HG03521 (cell line): ENCODE measurements at regions not wholly inside any gene's neighbourhood (a gene's known extent, or its start where the extent isn't known, plus 50 kb on each side); places are given as distances from the start of the nearest gene placed in this dataset.
"Not testable (repeated sequence)": the region's sequence is repeated elsewhere in the genome, so short reads cannot be mapped to it uniquely, and the experiment has no call there.

Experiments used
- ATAC-seq: cut with Tn5 transposase; IDR thresholded peaks from one replicate; pipeline ENCODE4 v1.9.1; 2021; ENCODE audit warnings: mild to moderate bottlenecking, moderate library complexity; ENCODE audit not compliant: unreplicated experiment

- ATAC-seq: no peak
Observed at GRCh38 chr1:60569189-60569588, 495.6 kb upstream of the C1orf87 start.

- no peak for ATAC-seq
Observed at GRCh38 chr1:60567256-60567655, 493.7 kb upstream of the C1orf87 start.

GRCh38 chr1:60564916-60565750, 491.6 kb upstream of the C1orf87 start:
- ATAC-seq: no peak

- ATAC-seq: no peak
Observed at GRCh38 chr1:60563777-60564535, 490.4 kb upstream of the C1orf87 start.

- no peak for ATAC-seq
Observed at GRCh38 chr1:60562740-60563139, 489.2 kb upstream of the C1orf87 start.

- no peak for ATAC-seq
Observed at GRCh38 chr1:60560701-60561100, 487.1 kb upstream of the C1orf87 start.

- no peak for ATAC-seq
Observed at GRCh38 chr1:60558236-60558635, 484.7 kb upstream of the C1orf87 start.

GRCh38 chr1:60553730-60554129, 480.2 kb upstream of the C1orf87 start:
- ATAC-seq: no peak

GRCh38 chr1:60547821-60548220, 474.3 kb upstream of the C1orf87 start:
- no peak for ATAC-seq

- ATAC-seq: no peak
Observed at GRCh38 chr1:60541831-60542532, 468.4 kb upstream of the C1orf87 start.

- ATAC-seq: no peak
Observed at GRCh38 chr1:60540141-60540540, 466.6 kb upstream of the C1orf87 start.

GRCh38 chr1:60535713-60536112, 462.1 kb upstream of the C1orf87 start:
- ATAC-seq: no peak

GRCh38 chr1:60527567-60527966, 454.0 kb upstream of the C1orf87 start:
- ATAC-seq: no peak

GRCh38 chr1:60516996-60517395, 443.4 kb upstream of the C1orf87 start:
- no peak for ATAC-seq

GRCh38 chr1:60510162-60510561, 436.6 kb upstream of the C1orf87 start:
- no peak for ATAC-seq

- ATAC-seq: no peak
Observed at GRCh38 chr1:60504206-60504840, 430.8 kb upstream of the C1orf87 start.

GRCh38 chr1:60503266-60503925, 429.8 kb upstream of the C1orf87 start:
- no peak for ATAC-seq

GRCh38 chr1:60502506-60502905, 428.9 kb upstream of the C1orf87 start:
- no peak for ATAC-seq

GRCh38 chr1:60489916-60490480, 416.4 kb upstream of the C1orf87 start:
- ATAC-seq: not testable (repeated sequence)

GRCh38 chr1:60488847-60489246, 415.3 kb upstream of the C1orf87 start:
- ATAC-seq: no peak
